SH-SY5Y (cell line): ENCODE measurements at regions not wholly inside any gene's neighbourhood (a gene's known extent, or its start where the extent isn't known, plus 50 kb on each side); places are given as distances from the start of the nearest gene placed in this dataset.
A peak's percentile ranks its signal among the peaks of the same experiment; 100 is the strongest.

Source experiments
- GATA2 ChIP-seq: IDR thresholded peaks from 2 replicates; pipeline ENCODE4 v1.6.1; 2011; ENCODE audit warnings: mild to moderate bottlenecking, low read depth, low read length
- GATA3 ChIP-seq: IDR thresholded peaks from 2 replicates; pipeline ENCODE4 v1.6.1; 2011; ENCODE audit warnings: low read depth, mild to moderate bottlenecking, low read length, moderate library complexity

DNA sequence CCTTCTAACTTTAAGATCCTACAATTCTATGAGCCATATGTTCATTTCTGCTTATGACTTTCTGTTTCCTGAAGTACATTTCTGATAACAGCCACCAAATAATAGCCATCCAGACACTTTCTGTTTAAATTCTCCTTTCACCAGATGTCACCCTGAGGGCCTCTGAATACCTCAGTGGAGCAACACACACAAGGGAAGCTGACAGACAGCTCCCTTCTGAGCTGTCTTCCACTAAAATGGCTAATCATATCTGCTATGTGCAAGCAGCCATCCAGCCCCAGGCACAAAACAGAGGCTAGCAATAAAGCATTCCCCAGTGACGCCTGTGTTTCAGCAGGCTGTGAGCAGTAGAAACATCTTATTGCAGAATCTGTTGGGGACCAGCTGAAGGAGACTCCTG is 666.6 kb upstream of the UBE2E2 start:
- TF ChIP-seq GATA2 (peak; percentile 87), GATA3 (peak; percentile 37; the same call in 1 of the 2 replicates)
